HG03439 (cell line): ENCODE measurements at regions not wholly inside any gene's neighbourhood (a gene's known extent, or its start where the extent isn't known, plus 50 kb on each side); places are given as distances from the start of the nearest gene placed in this dataset.
A peak's percentile ranks its signal among the peaks of the same experiment; 100 is the strongest.
"Not testable (repeated sequence)": the region's sequence is repeated elsewhere in the genome, so short reads cannot be mapped to it uniquely, and the experiment has no call there.

Experiments
- ATAC-seq: cut with Tn5 transposase; IDR thresholded peaks from one replicate; pipeline ENCODE4 v1.9.1; 2021; ENCODE audit warnings: mild to moderate bottlenecking, moderate library complexity; ENCODE audit not compliant: unreplicated experiment

- ATAC-seq, result no peak
Measured at GRCh38 chrX:131219271-131219670, 69.8 kb downstream of the IGSF1 start.

GRCh38 chrX:131217989-131218388 lies 71.1 kb downstream of the IGSF1 start:
- ATAC-seq, result no peak

GRCh38 chrX:131216828-131217227 lies 72.3 kb downstream of the IGSF1 start:
- ATAC-seq, result peak; percentile 69

GRCh38 chrX:131213400-131213799 lies 75.7 kb downstream of the IGSF1 start:
- ATAC-seq, result no peak

GRCh38 chrX:131202766-131203165 lies 86.3 kb downstream of the IGSF1 start:
- no peak for ATAC-seq

- ATAC-seq, result no peak
Measured at GRCh38 chrX:131201986-131202385, 87.1 kb downstream of the IGSF1 start.

- no peak for ATAC-seq
Measured at GRCh38 chrX:131199091-131199490, 90.0 kb downstream of the IGSF1 start.

GRCh38 chrX:131187206-131187605 lies 101.9 kb downstream of the IGSF1 start:
- no peak for ATAC-seq

GRCh38 chrX:131170148-131170547 lies 112.0 kb downstream of the ARHGAP36 start:
- ATAC-seq, result no peak

- ATAC-seq, result not testable (repeated sequence)
Measured at GRCh38 chrX:131163645-131164044, 105.5 kb downstream of the ARHGAP36 start.

- not testable (repeated sequence) for ATAC-seq
Measured at GRCh38 chrX:131157656-131158055, 99.5 kb downstream of the ARHGAP36 start.

- ATAC-seq, result no peak
Measured at GRCh38 chrX:131146702-131147101, 88.6 kb downstream of the ARHGAP36 start.
